Osteoblast (primary cell): ENCODE measurements at regions not wholly inside any gene's neighbourhood (a gene's known extent, or its start where the extent isn't known, plus 50 kb on each side); places are given as distances from the start of the nearest gene placed in this dataset.

ENCODE experiments used
- DNase-seq: peaks from one replicate; pipeline ENCODE4 v3.0.0; 2011; ENCODE audit warnings: low spot score, mixed read lengths; ENCODE audit not compliant: insufficient read length; ENCODE audit errors: missing footprints
- H2AFZ ChIP-seq: 2 replicates; pipeline ENCODE4 v1.6.0; 2011; ENCODE audit warnings: mild to moderate bottlenecking, low read length
- H3K27ac ChIP-seq: 2 replicates; pipeline ENCODE4 v1.5.1; 2011; ENCODE audit warnings: mild to moderate bottlenecking, low read depth, low read length, moderate library complexity
- H3K27me3 ChIP-seq: 2 replicates; pipeline ENCODE4 v1.6.0; 2012; ENCODE audit warnings: mild to moderate bottlenecking, control low read depth, inconsistent platforms, low read length, moderate library complexity; ENCODE audit not compliant: insufficient read depth
- H3K36me3 ChIP-seq: 2 replicates; pipeline ENCODE4 v1.5.1; 2011; ENCODE audit warnings: mild to moderate bottlenecking, low read length, control low read depth, moderate library complexity; ENCODE audit not compliant: insufficient read depth
- H3K4me1 ChIP-seq: 2 replicates; pipeline ENCODE4 v1.5.1; 2011; ENCODE audit warnings: mild to moderate bottlenecking, low read length, control low read depth, moderate library complexity; ENCODE audit not compliant: insufficient read depth
- H3K4me2 ChIP-seq: 2 replicates; pipeline ENCODE4 v1.6.0; 2011; ENCODE audit warnings: mild to moderate bottlenecking, low read length; ENCODE audit not compliant: insufficient read depth
- H3K4me3 ChIP-seq: fragments of 200-600 bp; sonication (generic); 3 replicates; pipeline ENCODE4 v1.5.1; 2012; ENCODE audit warnings: mild to moderate bottlenecking, low read length, inconsistent platforms; ENCODE audit not compliant: insufficient read depth
- H3K79me2 ChIP-seq: 2 replicates; pipeline ENCODE4 v1.6.0; 2012; ENCODE audit warnings: mild to moderate bottlenecking, low read length, control low read depth, inconsistent platforms; ENCODE audit not compliant: insufficient read depth
- H3K9me3 ChIP-seq: 2 replicates; pipeline ENCODE4 v1.5.1; 2011; ENCODE audit warnings: low read depth, low read length, control low read depth
- H4K20me1 ChIP-seq: 2 replicates; pipeline ENCODE4 v1.6.0; 2012; ENCODE audit warnings: mild to moderate bottlenecking, low read length, control low read depth; ENCODE audit not compliant: insufficient read depth
- CTCF ChIP-seq: IDR thresholded peaks from 2 replicates; pipeline ENCODE4 v1.5.1; 2011; ENCODE audit warnings: mild to moderate bottlenecking, low read depth, low read length, moderate library complexity; ENCODE audit errors: extremely low read depth

GRCh38 chr22:49689255-49689770, 138.4 kb downstream of the BRD1 start:
- no peaks in the 10 kb centered on the region for H4K20me1 ChIP-seq
- no peaks in the 10 kb centered on the region for H3K36me3 ChIP-seq
- no peak overlapping the region for H3K4me3 ChIP-seq
- DNase-seq: no peak
- H3K9me3 ChIP-seq: no peaks in the 10 kb centered on the region
- no peaks in the 10 kb centered on the region for H3K79me2 ChIP-seq
- H3K27ac ChIP-seq: no peak overlapping the region
- H3K4me1 ChIP-seq: no peaks in the 10 kb centered on the region
- no peak overlapping the region for H3K4me2 ChIP-seq
- H3K27me3 ChIP-seq: no peaks in the 10 kb centered on the region
- no peak overlapping the region for H2AFZ ChIP-seq
- TF ChIP-seq CTCF: no peak

GRCh38 chr22:49688516-49689254, 139.0 kb downstream of the BRD1 start:
- no peaks in the 10 kb centered on the region for H3K36me3 ChIP-seq
- H3K4me1 ChIP-seq: no peaks in the 10 kb centered on the region
- H3K79me2 ChIP-seq: no peaks in the 10 kb centered on the region
- H4K20me1 ChIP-seq: no peaks in the 10 kb centered on the region
- no peak overlapping the region for H3K27ac ChIP-seq
- no peaks in the 10 kb centered on the region for H3K9me3 ChIP-seq
- H3K4me2 ChIP-seq: no peak overlapping the region
- no peak overlapping the region for H2AFZ ChIP-seq
- H3K4me3 ChIP-seq: no peak overlapping the region
- TF ChIP-seq CTCF: no peak
- no peak for DNase-seq
- no peaks in the 10 kb centered on the region for H3K27me3 ChIP-seq

- Histone ChIP-seq H3K4me1 (no peaks in the 10 kb centered on the region), H2AFZ (no peak overlapping the region), H3K4me2 (no peak overlapping the region), H3K27ac (no peak overlapping the region), H3K9me3 (no peaks in the 10 kb centered on the region), H3K79me2 (no peaks in the 10 kb centered on the region), H3K27me3 (no peaks in the 10 kb centered on the region), H3K4me3 (no peak overlapping the region), H3K36me3 (no peaks in the 10 kb centered on the region), H4K20me1 (no peaks in the 10 kb centered on the region)
- no peak for TF ChIP-seq CTCF
- DNase-seq: no peak
Observed at GRCh38 chr22:49687786-49688515, 139.7 kb downstream of the BRD1 start.

GRCh38 chr22:49687333-49687732, 140.3 kb downstream of the BRD1 start:
- TF ChIP-seq CTCF: no peak
- no peak overlapping the region for H3K4me3 ChIP-seq
- DNase-seq: no peak
- no peak overlapping the region for H3K4me2 ChIP-seq
- no peaks in the 10 kb centered on the region for H3K79me2 ChIP-seq
- no peak overlapping the region for H2AFZ ChIP-seq
- no peaks in the 10 kb centered on the region for H3K27me3 ChIP-seq
- no peaks in the 10 kb centered on the region for H4K20me1 ChIP-seq
- no peaks in the 10 kb centered on the region for H3K9me3 ChIP-seq
- no peaks in the 10 kb centered on the region for H3K36me3 ChIP-seq
- H3K27ac ChIP-seq: no peak overlapping the region
- no peaks in the 10 kb centered on the region for H3K4me1 ChIP-seq
